ENCODE measurements at regions not wholly inside any gene's neighbourhood (a gene's known extent, or its start where the extent isn't known, plus 50 kb on each side); places are given as distances from the start of the nearest gene placed in this dataset.
A peak's percentile ranks its signal among the peaks of the same experiment; 100 is the strongest.
"Not testable (repeated sequence)": the region's sequence is repeated elsewhere in the genome, so short reads cannot be mapped to it uniquely, and the experiment has no call there.

DNA sequence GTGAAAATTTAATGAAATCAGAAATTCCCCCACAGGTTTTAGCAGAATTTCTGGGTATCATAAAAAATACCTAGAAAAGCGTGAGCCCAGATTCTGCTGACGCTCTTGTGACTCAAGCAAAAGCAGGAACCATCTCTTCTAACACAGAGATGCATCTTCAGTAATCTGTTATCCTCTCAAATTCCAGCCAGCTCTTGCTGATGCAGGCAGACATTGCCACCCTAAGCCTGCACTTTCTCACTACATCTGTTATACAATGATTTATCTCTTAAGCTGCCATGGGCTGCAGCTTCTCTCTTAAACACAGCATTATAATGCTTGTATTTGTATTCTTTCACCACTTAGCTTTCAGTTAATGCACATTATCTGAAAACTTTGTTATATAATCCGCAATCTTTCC, 113.0 kb upstream of the RGS1 start:
- TF ChIP-seq, protein P1, sequence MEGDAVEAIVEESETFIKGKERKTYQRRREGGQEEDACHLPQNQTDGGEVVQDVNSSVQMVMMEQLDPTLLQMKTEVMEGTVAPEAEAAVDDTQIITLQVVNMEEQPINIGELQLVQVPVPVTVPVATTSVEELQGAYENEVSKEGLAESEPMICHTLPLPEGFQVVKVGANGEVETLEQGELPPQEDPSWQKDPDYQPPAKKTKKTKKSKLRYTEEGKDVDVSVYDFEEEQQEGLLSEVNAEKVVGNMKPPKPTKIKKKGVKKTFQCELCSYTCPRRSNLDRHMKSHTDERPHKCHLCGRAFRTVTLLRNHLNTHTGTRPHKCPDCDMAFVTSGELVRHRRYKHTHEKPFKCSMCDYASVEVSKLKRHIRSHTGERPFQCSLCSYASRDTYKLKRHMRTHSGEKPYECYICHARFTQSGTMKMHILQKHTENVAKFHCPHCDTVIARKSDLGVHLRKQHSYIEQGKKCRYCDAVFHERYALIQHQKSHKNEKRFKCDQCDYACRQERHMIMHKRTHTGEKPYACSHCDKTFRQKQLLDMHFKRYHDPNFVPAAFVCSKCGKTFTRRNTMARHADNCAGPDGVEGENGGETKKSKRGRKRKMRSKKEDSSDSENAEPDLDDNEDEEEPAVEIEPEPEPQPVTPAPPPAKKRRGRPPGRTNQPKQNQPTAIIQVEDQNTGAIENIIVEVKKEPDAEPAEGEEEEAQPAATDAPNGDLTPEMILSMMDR (IDR thresholded peaks at IDR 0.05; ENCODE audit: unreplicated experiment), result no peak
- Mint-ChIP-seq H3K27me3 (ENCODE audit: unreplicated experiment) (no peaks in the 10 kb centered on the region), H3K4me3 (ENCODE audit: unreplicated experiment) (no peak overlapping the region), H3K36me3 (ENCODE audit: low read depth, unreplicated experiment) (no peaks in the 10 kb centered on the region), H3K9me3 (ENCODE audit: unreplicated experiment) (no peaks in the 10 kb centered on the region), H3K27ac (ENCODE audit: unreplicated experiment) (no peak overlapping the region), H3K4me1 (ENCODE audit: unreplicated experiment) (no peaks in the 10 kb centered on the region)
- DNase-seq (ENCODE audit: low spot score), result no peak

DNA sequence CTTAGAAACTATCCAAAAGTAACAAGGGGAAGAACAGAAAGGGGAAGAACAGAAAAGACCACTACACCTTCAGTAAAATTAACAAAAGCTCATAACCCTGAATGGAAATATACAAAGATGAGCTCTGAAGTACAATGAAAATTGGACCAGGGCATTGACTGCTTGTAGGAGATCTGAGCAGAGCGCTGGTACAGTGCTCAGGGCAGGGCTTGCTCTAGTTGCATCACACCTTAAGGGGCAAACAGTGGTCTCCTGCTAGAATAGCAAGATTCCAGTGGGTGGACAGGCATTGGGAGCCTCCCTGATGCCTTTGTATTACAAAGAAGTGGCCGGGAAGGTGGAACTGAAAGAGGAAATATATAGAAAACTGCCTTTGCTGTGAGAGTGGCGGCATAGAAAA, 111.9 kb upstream of the RGS1 start:
- no peaks in the 10 kb centered on the region for H3K27me3 Mint-ChIP-seq (ENCODE audit: unreplicated experiment)
- H3K4me1 Mint-ChIP-seq (ENCODE audit: unreplicated experiment), result no peaks in the 10 kb centered on the region
- no peaks in the 10 kb centered on the region for H3K9me3 Mint-ChIP-seq (ENCODE audit: unreplicated experiment)
- TF ChIP-seq, protein P1 (IDR thresholded peaks at IDR 0.05; ENCODE audit: unreplicated experiment), result no peak
- no peak overlapping the region for H3K4me3 Mint-ChIP-seq (ENCODE audit: unreplicated experiment)
- DNase-seq (ENCODE audit: low spot score), result no peak
- H3K27ac Mint-ChIP-seq (ENCODE audit: unreplicated experiment), result no peak overlapping the region
- H3K36me3 Mint-ChIP-seq (ENCODE audit: low read depth, unreplicated experiment), result no peaks in the 10 kb centered on the region

DNA sequence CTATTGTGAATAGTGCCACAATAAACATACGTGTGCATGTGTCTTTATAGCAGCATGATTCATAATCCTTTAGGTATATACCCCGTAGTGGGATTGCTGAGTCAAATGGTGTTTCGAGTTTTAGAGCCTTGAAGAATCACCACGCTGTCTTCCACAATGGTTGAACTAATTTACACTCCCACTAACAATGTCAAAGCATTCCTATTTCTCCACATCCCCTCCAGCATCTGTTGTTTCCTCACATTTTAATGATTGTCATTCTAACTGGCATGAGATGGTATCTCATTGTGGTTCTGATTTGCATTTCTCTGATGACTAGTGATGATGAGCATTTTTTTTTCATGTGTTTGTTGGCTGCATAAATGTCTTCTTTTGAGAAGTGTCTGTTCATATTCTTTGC, 110.4 kb upstream of the RGS1 start:
- H3K36me3 Mint-ChIP-seq (ENCODE audit: low read depth, unreplicated experiment); H3K9me3 Mint-ChIP-seq (ENCODE audit: unreplicated experiment); H3K4me3 Mint-ChIP-seq (ENCODE audit: unreplicated experiment); DNase-seq (ENCODE audit: low spot score); H3K27ac Mint-ChIP-seq (ENCODE audit: unreplicated experiment); H3K27me3 Mint-ChIP-seq (ENCODE audit: unreplicated experiment); H3K4me1 Mint-ChIP-seq (ENCODE audit: unreplicated experiment): not testable (repeated sequence)

DNA sequence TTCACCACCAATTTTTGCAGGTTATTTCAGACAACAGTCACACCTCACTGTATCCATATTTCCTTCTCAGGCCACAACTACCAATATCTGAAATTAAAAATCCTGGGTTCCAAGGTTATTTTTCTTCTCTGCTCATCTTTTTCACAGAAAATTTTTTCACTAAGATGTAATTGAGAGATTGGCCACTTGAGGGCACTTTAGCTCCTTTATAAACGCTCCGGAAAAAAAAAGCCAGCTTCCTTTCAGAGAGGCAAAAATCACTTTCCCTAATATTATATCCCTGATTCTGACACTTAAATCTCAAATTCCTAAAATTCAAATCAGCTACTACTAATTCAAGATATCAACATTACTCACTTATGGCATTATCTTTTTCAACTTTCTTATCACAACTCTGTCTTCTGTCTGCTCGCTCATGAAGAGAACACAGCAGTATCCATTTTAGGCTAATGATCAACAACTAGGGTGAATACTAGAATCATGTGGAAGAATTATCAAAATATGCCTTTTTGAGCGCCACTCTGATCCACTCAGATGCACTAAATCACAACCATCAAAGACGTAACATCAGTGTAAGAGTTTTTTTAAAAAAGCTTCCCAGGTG, 101.4 kb upstream of the RGS1 start:
- Mint-ChIP-seq H3K9me3 (ENCODE audit: unreplicated experiment) (no peaks in the 10 kb centered on the region), H3K27ac (ENCODE audit: unreplicated experiment) (no peak overlapping the region), H3K4me1 (ENCODE audit: unreplicated experiment) (no peaks in the 10 kb centered on the region), H3K27me3 (ENCODE audit: unreplicated experiment) (no peaks in the 10 kb centered on the region), H3K4me3 (ENCODE audit: unreplicated experiment) (no peak overlapping the region), H3K36me3 (ENCODE audit: low read depth, unreplicated experiment) (no peaks in the 10 kb centered on the region)
- DNase-seq (ENCODE audit: low spot score), result peak; percentile 11
- TF ChIP-seq, protein P1 (IDR thresholded peaks at IDR 0.05; ENCODE audit: unreplicated experiment), result peak; percentile 83

DNA sequence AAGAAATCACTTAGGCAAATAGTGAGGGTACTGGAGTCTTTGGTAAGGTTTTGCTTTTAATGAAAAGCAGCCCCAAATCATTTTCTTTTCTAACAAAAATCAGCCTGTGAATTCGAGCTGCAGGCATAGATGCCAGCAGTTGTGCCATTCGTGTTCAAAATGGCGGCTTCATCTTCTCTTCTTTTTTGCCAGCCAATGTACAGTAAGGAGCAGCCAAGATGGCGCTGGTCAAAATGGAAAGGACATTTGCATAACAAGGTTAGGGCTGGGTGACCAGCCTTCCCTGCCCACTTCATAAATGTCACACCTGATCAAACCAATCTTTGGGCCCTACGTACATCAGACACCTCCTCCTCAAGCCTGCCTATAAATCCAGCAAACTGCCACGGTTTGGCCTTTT, 100.2 kb upstream of the RGS1 start:
- Mint-ChIP-seq H3K27me3 (ENCODE audit: unreplicated experiment) (no peaks in the 10 kb centered on the region), H3K9me3 (ENCODE audit: unreplicated experiment) (no peaks in the 10 kb centered on the region), H3K27ac (ENCODE audit: unreplicated experiment) (no peak overlapping the region), H3K4me3 (ENCODE audit: unreplicated experiment) (no peak overlapping the region), H3K36me3 (ENCODE audit: low read depth, unreplicated experiment) (no peaks in the 10 kb centered on the region), H3K4me1 (ENCODE audit: unreplicated experiment) (no peaks in the 10 kb centered on the region)
- TF ChIP-seq, protein P1 (IDR thresholded peaks at IDR 0.05; ENCODE audit: unreplicated experiment), result no peak
- no peak for DNase-seq (ENCODE audit: low spot score)

Measured in endothelial cell (in vitro differentiated cells).